NCI-H345 (cell line): ENCODE measurements at regions not wholly inside any gene's neighbourhood (a gene's known extent, or its start where the extent isn't known, plus 50 kb on each side); places are given as distances from the start of the nearest gene placed in this dataset.

Source experiments
- DNase-seq: peaks from one replicate; lab custom pipeline; 2025; lab: John Stamatoyannopoulos, UW

DNA sequence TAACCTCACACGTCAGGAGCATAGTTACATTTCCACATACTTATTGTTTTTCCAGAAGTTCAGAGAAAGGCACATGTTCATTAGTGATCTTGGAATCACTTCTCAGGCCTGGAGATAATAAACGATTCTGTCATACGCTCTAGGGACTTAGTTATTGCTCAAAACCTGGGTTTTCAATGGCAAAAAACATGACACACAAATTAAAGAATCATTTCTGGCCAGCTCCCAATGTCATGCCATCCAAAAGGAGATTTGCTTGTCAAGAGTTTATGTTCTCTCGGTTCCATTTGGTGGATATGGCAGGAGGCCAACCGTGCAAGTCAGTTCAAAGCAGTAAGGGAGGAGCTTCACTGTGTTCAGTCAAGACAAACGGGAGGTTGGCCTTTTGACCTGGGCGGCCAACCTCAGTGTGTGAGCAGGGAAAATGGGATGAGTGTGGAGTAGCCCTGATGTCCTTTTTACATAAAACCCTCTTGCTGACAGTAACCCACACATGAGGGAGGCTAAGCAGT lies 123.4 kb downstream of the NXNL2 start:
- DNase-seq, result no peak

DNA sequence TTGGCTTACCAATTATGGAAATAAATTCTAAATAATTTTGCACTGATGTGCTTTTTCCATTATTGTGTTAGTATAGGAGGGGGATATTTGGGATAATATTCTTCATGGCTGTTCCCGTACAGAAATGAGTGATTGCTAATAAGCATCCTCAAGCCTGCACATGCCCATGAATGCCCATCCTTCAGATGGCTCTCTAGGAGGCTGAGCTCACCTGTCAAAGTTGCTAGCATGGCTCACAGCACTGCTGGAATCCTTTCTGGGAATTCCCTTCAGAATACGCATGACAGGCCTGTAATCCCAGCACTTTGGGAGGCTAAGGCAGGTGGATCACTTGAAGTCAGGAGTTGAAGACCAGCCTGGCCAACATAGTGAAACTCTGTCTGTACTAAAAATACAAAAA lies 124.1 kb downstream of the NXNL2 start:
- DNase-seq, result no peak

GRCh38 chr9:88660611-88661010 lies 125.6 kb downstream of the NXNL2 start:
- peak; percentile 12 for DNase-seq

DNA sequence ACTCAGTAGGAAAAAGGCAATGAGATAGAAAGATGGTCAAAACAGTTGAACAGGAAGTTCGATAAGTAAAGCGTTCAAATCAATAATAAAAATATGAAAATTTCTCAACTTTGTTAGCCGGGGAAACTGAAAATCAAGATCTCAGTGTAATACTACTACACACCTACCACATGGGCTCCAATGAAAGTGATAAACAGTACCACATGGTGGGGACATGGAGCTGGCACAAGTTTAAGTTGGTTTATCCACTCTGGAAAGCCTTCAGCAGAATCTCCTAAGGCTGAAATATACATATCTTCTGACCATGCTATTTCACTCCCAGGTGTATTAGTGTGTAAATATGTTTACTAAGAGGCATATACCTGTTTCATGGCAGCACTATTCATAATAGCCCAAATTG lies 126.8 kb downstream of the NXNL2 start:
- no peak for DNase-seq

DNA sequence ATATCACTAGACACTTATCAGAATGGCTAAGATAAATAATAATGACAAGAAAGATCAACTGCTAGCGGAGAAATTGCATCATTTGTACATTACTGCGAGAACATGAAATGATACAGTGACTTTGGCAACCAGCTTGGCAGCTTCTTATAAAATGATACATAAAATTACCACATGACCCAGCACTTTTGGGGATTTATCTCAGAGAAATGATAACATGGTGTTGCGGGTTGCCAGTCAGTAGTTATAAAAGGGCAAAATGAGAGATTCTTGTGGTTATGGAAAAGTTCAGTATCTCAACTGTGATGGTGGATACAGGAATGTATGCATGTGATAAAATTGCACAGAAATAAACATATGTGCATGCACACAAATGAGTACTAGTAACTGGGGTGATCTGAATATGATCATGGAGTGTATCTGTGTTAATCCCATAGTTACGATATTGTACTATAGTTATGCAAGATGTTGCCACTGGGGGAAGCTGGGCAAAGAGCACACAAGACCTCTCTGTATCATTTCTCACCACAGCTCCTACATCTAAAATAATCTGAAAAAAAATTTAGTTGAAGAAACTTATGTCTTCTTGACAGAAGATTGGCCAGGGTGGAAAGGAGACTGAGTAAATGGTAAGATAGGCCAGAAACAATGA lies 128.9 kb downstream of the NXNL2 start:
- DNase-seq, result no peak

DNA sequence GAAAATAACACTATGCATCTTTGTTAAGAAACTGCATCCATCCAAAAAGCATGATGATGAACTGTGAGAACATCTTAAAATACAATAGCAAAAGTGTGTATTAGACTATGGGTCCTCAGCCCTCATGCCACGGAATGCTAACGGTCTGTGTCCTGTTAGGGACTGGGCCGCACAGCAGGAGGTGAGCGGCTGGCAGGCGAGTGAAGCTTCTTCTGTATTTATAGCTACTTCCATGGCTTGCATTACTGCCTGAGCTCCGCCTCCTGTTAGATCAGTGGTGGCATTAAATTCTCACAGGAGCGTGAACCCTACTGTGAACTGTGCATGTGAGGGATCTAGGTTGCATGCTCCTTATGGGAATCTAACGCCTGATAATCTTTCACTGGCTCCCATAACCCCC lies 129.8 kb downstream of the NXNL2 start:
- DNase-seq, result no peak

GRCh38 chr9:88672874-88673689 lies 138.1 kb downstream of the NXNL2 start:
- no peak for DNase-seq

- DNase-seq, result no peak
Observed at GRCh38 chr9:88673886-88674285, 138.9 kb downstream of the NXNL2 start.

GRCh38 chr9:88676644-88677043 lies 141.7 kb downstream of the NXNL2 start:
- no peak for DNase-seq

- DNase-seq, result no peak
Observed at GRCh38 chr9:88678008-88678407, 143.0 kb downstream of the NXNL2 start.

- DNase-seq, result no peak
Observed at GRCh38 chr9:88678431-88678830, 143.5 kb downstream of the NXNL2 start.

GRCh38 chr9:88680041-88680440 lies 145.1 kb downstream of the NXNL2 start:
- no peak for DNase-seq

- DNase-seq, result no peak
Observed at GRCh38 chr9:88680505-88681160, 145.7 kb downstream of the NXNL2 start.

- DNase-seq, result no peak
Observed at GRCh38 chr9:88681434-88681833, 146.5 kb downstream of the NXNL2 start.

DNA sequence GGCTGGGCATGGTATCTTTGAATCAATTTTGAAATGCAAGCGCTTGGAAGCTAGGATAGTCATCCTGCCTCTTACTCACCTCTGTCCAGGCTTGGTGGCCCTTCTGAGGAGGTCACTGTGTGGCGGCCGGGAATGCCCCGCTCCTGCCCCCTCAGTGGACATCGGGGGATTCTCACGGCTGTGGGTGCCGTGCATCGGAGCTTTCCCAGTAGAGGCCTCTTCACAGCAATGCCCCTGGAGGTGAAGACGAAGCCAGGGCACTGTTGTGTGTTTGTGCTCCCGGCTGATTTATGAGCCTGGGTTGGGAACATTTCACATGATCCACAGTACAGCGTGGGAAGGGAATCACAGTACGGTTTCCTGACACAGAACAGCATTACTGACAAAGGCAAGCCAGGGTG lies 147.5 kb downstream of the NXNL2 start:
- DNase-seq, result no peak

- DNase-seq, result no peak
Observed at GRCh38 chr9:88684046-88684445, 149.1 kb downstream of the NXNL2 start.

GRCh38 chr9:88684845-88685244 lies 149.9 kb downstream of the NXNL2 start:
- DNase-seq, result no peak

DNA sequence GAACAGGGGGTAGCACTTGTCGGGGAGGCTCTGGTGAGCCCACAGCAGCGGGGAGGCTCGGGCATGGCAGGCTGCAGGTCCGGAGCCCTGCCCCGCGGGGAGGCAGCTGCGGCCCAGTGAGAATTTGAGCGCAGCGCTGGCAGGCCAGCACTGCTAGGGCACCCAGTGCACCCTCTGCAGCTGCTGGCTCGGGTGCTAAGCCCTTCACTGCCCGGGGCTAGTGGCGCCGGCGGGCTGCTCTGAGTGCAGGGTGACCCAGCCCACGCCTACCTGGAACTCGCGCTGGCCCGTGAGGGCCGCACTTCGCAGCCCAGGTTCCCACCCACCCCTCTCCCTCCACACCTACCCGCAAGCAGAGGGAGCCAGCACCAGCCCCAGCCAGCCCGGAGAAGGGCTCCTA lies 151.0 kb downstream of the NXNL2 start:
- no peak for DNase-seq

DNA sequence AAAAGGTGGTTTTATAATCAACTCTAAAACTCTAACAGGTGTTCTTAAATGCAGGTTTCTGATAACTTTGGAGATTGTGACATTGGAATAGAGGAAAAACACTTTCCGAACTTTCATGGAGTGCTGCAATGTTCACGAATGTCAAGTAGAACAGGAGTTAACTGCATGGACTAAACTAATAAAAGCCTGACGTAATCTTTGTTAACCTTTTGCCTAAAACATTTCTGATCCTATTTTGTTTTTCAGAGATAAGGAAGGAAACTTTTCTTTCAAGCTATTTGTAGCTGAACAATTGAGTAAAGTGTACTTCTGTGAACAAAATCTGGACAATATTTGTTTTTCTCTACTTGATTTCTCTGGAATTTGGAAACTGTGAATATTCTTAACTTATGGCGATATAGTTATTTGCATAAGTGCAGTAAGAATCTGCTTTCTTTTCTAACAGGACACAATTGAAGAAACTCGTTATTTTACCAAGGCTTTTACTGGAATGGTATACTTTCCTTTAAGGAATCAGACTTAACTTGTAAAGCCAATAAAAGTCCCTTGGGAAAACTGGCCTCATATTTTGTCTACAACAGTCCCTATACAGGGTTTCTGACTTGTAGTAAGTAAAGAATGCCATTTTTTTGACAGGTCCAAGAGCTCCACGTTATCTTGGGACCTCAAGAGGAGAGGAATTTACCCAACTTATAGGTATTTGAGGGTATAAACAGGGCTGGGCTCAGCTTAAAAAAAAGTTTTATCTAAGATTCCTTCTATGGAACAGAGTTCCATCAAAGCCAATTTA lies 154.7 kb downstream of the NXNL2 start:
- DNase-seq, result no peak

- DNase-seq, result no peak
Observed at GRCh38 chr9:88690628-88691027, 155.7 kb downstream of the NXNL2 start.

- DNase-seq, result no peak
Observed at GRCh38 chr9:88691091-88691490, 156.1 kb downstream of the NXNL2 start.

GRCh38 chr9:88691811-88692210 lies 156.8 kb downstream of the NXNL2 start:
- DNase-seq, result no peak
